GM12873 (cell line): ENCODE measurements at regions not wholly inside any gene's neighbourhood (a gene's known extent, or its start where the extent isn't known, plus 50 kb on each side); places are given as distances from the start of the nearest gene placed in this dataset.

Experiments used
- CTCF ChIP-seq: IDR thresholded peaks from 2 replicates; pipeline ENCODE4 v1.5.1; 2012; ENCODE audit warnings: low read depth, mild to moderate bottlenecking, moderate library complexity, low read length, control low read depth; ENCODE audit not compliant: insufficient read depth; ENCODE audit errors: missing control alignments

- TF ChIP-seq CTCF: no peak
Measured at GRCh38 chr4:58962424-58962823, 1852.2 kb upstream of the IGFBP7 start.

DNA sequence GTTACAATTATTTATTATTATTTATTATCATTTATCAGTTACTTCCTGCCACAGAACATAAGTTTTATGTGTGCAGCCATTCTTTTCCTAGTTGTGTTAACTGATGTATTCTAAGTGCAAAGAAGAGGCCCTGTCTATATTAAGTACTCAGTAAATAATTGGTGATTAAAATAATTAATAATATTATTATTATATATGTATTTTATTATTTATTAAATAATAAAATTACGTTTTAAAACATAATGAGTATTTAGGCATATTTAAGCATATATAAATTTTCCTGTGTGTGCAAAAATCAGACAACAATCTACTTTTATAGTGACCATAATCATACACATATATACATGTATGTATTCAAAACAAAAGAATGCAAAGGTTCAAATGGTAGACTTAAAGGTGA lies 1871.6 kb upstream of the IGFBP7 start:
- no peak for TF ChIP-seq CTCF

GRCh38 chr4:58983887-58984286 lies 1873.7 kb upstream of the IGFBP7 start:
- TF ChIP-seq CTCF: no peak

DNA sequence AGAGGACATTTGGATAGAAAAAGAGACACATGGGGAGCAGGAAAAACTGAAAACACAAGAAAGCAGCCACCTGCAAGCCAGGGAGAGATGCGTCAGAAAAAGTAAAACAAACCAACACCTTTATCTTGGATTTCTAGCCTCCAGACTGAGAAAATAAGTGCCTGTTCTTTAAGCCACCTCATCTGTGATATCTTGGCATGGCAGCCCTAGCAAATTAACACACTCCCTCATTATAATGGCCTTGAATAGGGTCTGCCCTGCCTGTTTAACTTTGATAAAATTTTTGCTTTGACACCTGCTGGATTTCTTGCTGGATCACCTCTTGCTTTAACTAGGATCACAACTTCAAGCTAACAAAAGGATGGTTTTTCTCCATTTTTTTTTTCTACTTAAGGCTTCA lies 1892.0 kb upstream of the IGFBP7 start:
- no peak for TF ChIP-seq CTCF

DNA sequence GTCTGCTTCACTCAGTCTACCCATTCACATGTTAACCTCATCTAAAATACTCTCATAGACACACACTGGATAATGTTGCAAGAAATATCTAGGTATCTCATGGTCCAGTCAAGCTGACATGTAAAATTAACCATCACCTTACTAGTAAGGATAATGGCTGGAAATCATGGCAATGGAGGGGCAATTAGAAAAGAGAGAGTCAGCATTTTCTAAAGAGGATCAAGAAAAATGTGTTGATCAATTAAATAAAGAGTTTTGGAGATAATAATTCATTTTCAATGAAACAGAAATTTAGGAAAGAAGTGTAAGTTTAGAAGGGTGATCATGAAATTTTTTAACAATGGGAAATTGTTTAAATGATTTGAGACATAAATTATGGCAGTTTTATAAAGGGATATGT lies 1914.1 kb upstream of the IGFBP7 start:
- no peak for TF ChIP-seq CTCF

DNA sequence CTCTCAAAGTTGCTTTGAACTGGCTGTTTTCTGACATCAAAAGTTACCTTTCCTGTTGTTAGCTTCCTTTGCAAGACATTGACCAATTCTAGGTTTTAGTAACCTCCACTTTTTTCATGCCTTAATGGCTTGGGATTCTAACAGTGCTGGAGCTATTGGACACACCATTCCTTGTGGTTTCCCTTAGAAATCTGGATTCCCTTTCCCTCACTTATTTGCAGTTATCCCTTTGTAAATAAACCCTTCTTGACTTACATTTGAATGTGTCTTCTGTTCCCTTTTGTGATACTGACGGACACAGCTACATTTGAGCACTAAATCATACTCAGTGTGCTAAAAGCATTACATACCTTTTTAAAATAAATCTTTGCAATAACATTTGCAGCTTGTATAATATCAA lies 1927.6 kb upstream of the IGFBP7 start:
- TF ChIP-seq CTCF: no peak

DNA sequence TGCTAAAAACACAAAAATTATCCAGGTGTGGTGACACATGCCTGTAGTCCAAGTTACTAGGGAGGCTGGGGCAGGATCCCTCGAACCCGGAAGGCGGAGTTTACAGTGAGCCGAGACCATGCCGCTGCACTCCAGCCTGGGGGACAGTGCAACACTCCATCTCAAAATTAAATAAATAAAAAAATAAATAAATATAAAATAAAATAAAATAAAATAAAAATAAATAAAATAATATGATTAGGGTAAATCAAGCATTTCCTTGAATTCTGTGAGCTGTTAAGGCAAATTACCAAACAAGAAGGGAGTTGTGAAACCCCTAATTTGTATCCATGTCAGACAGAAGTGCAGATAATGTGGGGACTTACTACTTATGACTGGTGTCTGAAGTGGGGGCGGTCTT lies 1928.9 kb upstream of the IGFBP7 start:
- no peak for TF ChIP-seq CTCF

DNA sequence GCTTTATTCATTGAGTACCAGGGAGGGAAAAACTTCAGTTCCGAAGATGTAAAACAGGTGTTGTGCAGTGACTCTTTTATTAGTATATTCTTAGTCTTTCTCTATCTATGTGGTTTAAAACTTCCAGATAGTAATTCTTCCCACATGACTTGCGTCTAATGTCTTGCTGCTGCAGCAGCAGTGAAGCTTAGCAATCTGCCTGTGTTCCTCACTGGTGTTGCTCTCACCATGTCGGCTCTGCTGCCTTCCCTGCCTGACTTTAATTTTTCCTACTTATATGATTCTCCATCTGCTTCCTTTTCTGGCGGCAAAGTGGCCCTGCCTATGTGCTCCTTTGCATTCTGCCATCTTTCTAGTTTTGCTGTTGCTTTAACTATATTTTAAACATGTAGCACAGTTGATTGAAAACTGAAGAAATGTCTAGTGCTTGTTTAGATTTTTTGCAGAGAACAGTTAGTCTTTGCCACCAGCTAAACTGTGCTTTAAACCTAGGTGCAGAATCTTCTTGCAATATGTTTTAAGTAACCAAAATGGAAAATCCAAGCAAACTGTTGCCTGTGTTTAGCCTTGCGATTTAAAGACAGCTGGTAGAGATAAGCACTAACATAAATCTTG lies 1934.2 kb upstream of the IGFBP7 start:
- TF ChIP-seq CTCF: no peak
